ENCODE measurements at regions not wholly inside any gene's neighbourhood (a gene's known extent, or its start where the extent isn't known, plus 50 kb on each side); places are given as distances from the start of the nearest gene placed in this dataset.
"Not testable (repeated sequence)": the region's sequence is repeated elsewhere in the genome, so short reads cannot be mapped to it uniquely, and the experiment has no call there.

GRCh38 chr14:105601360-105602242 lies 75.2 kb downstream of the TMEM121 start:
- DNase-seq = no peak

- no peak for DNase-seq
These were observed 75.9 kb downstream of the TMEM121 start for GRCh38 chr14:105602243-105602750.

GRCh38 chr14:105602799-105603793 lies 76.7 kb downstream of the TMEM121 start:
- no peak for DNase-seq

- DNase-seq = not testable (repeated sequence)
These were observed 78.4 kb downstream of the TMEM121 start for GRCh38 chr14:105604531-105605463.

- no peak for DNase-seq
These were observed 79.3 kb downstream of the TMEM121 start for GRCh38 chr14:105605464-105606304.

GRCh38 chr14:105606305-105606975 lies 80.1 kb downstream of the TMEM121 start:
- DNase-seq = peak; percentile 50

GRCh38 chr14:105607025-105607424 lies 80.6 kb downstream of the TMEM121 start:
- DNase-seq = not testable (repeated sequence)

GRCh38 chr14:105614987-105615386 lies 88.6 kb downstream of the TMEM121 start:
- not testable (repeated sequence) for DNase-seq

- DNase-seq = peak; percentile 51
These were observed 89.8 kb downstream of the TMEM121 start for GRCh38 chr14:105615986-105616801.

GRCh38 chr14:105616802-105617192 lies 90.4 kb downstream of the TMEM121 start:
- no peak for DNase-seq

GRCh38 chr14:105617201-105617777 lies 90.9 kb downstream of the TMEM121 start:
- peak; percentile 58 for DNase-seq

- DNase-seq = not testable (repeated sequence)
These were observed 91.4 kb downstream of the TMEM121 start for GRCh38 chr14:105617805-105618204.

GRCh38 chr14:105619324-105619723 lies 92.9 kb downstream of the TMEM121 start:
- not testable (repeated sequence) for DNase-seq

- DNase-seq = not testable (repeated sequence)
These were observed 93.9 kb downstream of the TMEM121 start for GRCh38 chr14:105620178-105620864.

- not testable (repeated sequence) for DNase-seq
These were observed 94.6 kb downstream of the TMEM121 start for GRCh38 chr14:105620865-105621471.

- not testable (repeated sequence) for DNase-seq
These were observed 95.3 kb downstream of the TMEM121 start for GRCh38 chr14:105621479-105622328.

Measured in activated CD8-positive, alpha-beta memory T cell treated with anti-CD3 and anti-CD28 coated beads, Interleukin-2, amount 50 U/mL, for 48 hours (primary cell).